Thyroid gland (tissue), 4 donors: ENCODE measurements at regions not wholly inside any gene's neighbourhood (a gene's known extent, or its start where the extent isn't known, plus 50 kb on each side); places are given as distances from the start of the nearest gene placed in this dataset.

Experiments used
- DNase-seq, 2 donors: peaks; one replicate each; pipeline ENCODE4 v3.0.0-alpha.2; 2019
- H3K27ac ChIP-seq, 3 donors: fragments of 200-600 bp; sonication (generic); 1 replicate in 2 of 3; 2 replicates in 1 of 3; pipeline ENCODE4 v1.5.1; 2016 to 2019; ENCODE audit warnings: mild to moderate bottlenecking in 1 of 3, moderate library complexity in 1 of 3
- H3K27me3 ChIP-seq: fragments of 200-600 bp; sonication (generic); one replicate; pipeline ENCODE4 v1.5.1; 2019
- H3K36me3 ChIP-seq, 2 donors: fragments of 200-600 bp; sonication (generic); one replicate each; pipeline ENCODE4 v1.5.1; 2016 to 2019
- H3K4me1 ChIP-seq, 2 donors: fragments of 200-600 bp; sonication (generic); one replicate each; pipeline ENCODE4 v1.5.1; 2017 to 2019
- H3K4me3 ChIP-seq, 3 donors: fragments of 200-600 bp; sonication (generic); replicated peaks in 1 of 3; 1 replicate in 2 of 3; 2 replicates in 1 of 3; pipeline ENCODE4 v1.5.1; 2016; ENCODE audit warnings: mild to moderate bottlenecking in 1 of 3
- H3K9me3 ChIP-seq: fragments of 200-600 bp; sonication (generic); one replicate; pipeline ENCODE4 v1.5.1; 2017
- POLR2A ChIP-seq, 2 donors: fragments of 450-650 bp; IDR thresholded peaks; one replicate each; pipeline ENCODE4 v1.6.1; 2017; ENCODE audit warnings: antibody characterized with exemption in 2 of 2, mild to moderate bottlenecking in 2 of 2, moderate library complexity in 1 of 2
- WGBS, 2 donors: methylation state at CpG; one replicate each; pipeline ENCODE4 v1.1.5; 2017; 5-methylcytosine and 5-hydroxymethylcytosine counted together
- intact Hi-C: fragments of 100-400 bp; cut with DNase I; formaldehyde crosslinking; loops from one replicate; pipeline ENCODE4 v1.15.1; 2023
- TF ChIP-seq, protein P1 (sequence below), 6 experiments: fragments of 200-600 bp in 3 of 6; fragments of 450-650 bp in 3 of 6; sonication (generic) in 3 of 6; IDR thresholded peaks; one replicate each; pipeline ENCODE4 v1.5.1; 2016 to 2019; ENCODE audit warnings: antibody characterized with exemption in 6 of 6, mild to moderate bottlenecking in 2 of 6, inconsistent platforms in 1 of 6, moderate library complexity in 1 of 6

DNA sequence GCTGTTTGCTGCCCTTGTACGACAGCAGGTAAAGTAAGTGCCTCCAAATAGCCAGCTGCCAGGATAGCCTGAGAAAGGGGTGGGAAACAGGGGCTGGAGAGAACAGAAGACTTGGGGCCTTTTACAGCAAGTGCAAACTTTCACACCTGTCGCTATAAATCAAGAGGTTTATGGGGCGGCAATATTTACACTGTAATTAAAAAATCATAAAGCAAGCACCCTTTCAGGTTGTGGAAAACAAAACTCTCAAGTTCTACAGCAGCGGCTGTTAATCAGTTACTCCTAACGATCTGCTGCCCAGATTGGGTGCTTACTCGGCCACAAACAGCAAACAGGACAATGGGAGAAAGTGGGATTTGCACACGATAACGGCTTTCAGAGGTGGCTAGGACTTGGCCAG is 359.5 kb upstream of the ETAA1 start:
- no peaks in the 10 kb centered on the region for H3K36me3 ChIP-seq
- intact Hi-C loops: no loop called here
- no peaks in the 10 kb centered on the region for H3K27me3 ChIP-seq
- H3K9me3 ChIP-seq: no peaks in the 10 kb centered on the region
- no peak for DNase-seq
- no peak overlapping the region for H3K4me3 ChIP-seq
- no peak overlapping the region for H3K27ac ChIP-seq
- H3K4me1 ChIP-seq: no peaks in the 10 kb centered on the region
- TF ChIP-seq POLR2A (IDR thresholded peaks at IDR 0.05): no peak
- TF ChIP-seq, protein P1, sequence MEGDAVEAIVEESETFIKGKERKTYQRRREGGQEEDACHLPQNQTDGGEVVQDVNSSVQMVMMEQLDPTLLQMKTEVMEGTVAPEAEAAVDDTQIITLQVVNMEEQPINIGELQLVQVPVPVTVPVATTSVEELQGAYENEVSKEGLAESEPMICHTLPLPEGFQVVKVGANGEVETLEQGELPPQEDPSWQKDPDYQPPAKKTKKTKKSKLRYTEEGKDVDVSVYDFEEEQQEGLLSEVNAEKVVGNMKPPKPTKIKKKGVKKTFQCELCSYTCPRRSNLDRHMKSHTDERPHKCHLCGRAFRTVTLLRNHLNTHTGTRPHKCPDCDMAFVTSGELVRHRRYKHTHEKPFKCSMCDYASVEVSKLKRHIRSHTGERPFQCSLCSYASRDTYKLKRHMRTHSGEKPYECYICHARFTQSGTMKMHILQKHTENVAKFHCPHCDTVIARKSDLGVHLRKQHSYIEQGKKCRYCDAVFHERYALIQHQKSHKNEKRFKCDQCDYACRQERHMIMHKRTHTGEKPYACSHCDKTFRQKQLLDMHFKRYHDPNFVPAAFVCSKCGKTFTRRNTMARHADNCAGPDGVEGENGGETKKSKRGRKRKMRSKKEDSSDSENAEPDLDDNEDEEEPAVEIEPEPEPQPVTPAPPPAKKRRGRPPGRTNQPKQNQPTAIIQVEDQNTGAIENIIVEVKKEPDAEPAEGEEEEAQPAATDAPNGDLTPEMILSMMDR (IDR thresholded peaks at IDR 0.05): no peak
- 86% methylated on average over 8 of the region's 8 CpGs for WGBS, 2 donors

DNA sequence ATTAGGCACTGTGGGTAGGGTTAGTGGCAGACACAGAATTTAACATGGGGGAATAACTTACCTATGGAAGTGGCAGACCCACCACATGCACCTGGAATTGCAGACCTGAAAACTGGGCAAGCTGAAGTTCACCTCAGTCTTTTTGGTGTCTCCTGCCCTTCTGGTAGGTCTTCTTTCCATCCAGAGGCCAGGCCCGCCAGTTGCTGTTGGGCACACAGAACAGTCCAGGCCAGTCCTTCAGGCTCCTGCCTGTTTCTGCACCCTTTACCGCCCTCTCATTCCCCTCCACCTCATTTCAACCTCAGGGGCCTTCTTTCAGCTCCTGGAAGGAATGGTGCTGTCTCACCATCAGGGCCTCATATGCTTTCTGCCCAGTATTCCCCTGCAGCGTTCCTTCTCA is 358.9 kb upstream of the ETAA1 start:
- Histone ChIP-seq H3K27me3 (no peaks in the 10 kb centered on the region), H3K36me3 (no peaks in the 10 kb centered on the region), H3K9me3 (no peaks in the 10 kb centered on the region), H3K27ac (no peak overlapping the region), H3K4me3 (no peak overlapping the region), H3K4me1 (no peaks in the 10 kb centered on the region)
- 96% methylated on average over 3 of the region's 3 CpGs for WGBS, 2 donors
- TF ChIP-seq, protein P1 (IDR thresholded peaks at IDR 0.05): no peak
- no peak for TF ChIP-seq POLR2A (IDR thresholded peaks at IDR 0.05)
- intact Hi-C loops: no loop called here
- DNase-seq: no peak

DNA sequence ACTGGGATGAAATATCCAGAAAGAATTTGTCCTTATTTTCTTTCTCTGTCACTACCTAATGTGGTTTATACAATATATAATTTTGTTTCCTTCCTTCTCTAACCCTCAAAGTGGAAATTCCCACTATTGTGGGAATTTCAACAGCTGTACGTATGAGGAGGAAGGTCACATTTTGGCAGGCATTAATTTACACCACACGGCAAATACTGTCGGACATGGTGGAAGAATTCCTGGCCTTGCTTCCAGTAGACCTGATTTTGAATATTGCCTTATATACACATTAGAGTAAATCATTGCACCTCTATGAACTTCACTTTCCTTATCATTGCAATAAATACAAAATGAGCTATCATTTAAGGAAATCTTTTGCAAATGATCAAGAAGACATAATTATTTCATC is 358.1 kb upstream of the ETAA1 start:
- 88 to 90% methylated on average over 3 of the region's 3 CpGs for WGBS, 2 donors
- H3K27me3 ChIP-seq: no peaks in the 10 kb centered on the region
- H3K36me3 ChIP-seq: no peaks in the 10 kb centered on the region
- H3K4me1 ChIP-seq: no peaks in the 10 kb centered on the region
- intact Hi-C loops: no loop called here
- DNase-seq: no peak
- H3K4me3 ChIP-seq: no peak overlapping the region
- no peak for TF ChIP-seq POLR2A (IDR thresholded peaks at IDR 0.05)
- TF ChIP-seq, protein P1 (IDR thresholded peaks at IDR 0.05): no peak
- H3K27ac ChIP-seq: no peak overlapping the region
- no peaks in the 10 kb centered on the region for H3K9me3 ChIP-seq

DNA sequence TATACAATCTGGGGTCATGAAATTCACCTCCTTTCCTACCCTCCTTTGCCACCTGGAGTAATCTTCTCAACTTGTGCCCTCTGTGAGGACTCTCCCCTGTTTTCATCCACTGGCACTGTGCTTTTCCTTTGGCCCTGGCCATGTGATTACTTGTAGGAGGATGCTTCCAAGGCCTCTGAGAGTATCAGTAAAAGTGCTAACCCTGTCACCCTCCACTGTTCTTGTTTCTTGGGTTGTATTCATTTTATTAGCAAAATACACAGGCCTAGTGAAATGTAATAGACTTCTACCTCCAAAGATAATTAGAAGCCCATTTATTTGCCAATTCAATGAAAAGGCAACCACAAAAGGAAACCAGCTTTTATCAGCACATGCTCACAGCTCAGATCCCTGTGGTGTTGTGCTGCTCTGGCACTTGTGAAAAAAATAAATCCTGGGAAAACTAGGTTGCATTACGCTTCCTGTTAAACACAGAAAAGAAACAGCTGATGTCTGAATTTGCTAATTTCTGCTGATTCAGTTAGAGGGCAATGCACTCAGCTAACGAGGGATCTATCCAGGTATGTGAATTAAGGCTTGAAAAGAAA is 357.5 kb upstream of the ETAA1 start:
- Histone ChIP-seq H3K27me3 (no peaks in the 10 kb centered on the region), H3K36me3 (no peaks in the 10 kb centered on the region), H3K4me1 (no peaks in the 10 kb centered on the region), H3K4me3 (no peak overlapping the region), H3K9me3 (no peaks in the 10 kb centered on the region), H3K27ac (no peak overlapping the region)
- no peak for DNase-seq
- TF ChIP-seq POLR2A (IDR thresholded peaks at IDR 0.05): no peak
- TF ChIP-seq, protein P1 (IDR thresholded peaks at IDR 0.05): no peak
- 80 to 81% methylated on average over 2 of the region's 2 CpGs for WGBS, 2 donors
- intact Hi-C loops: no loop called here

DNA sequence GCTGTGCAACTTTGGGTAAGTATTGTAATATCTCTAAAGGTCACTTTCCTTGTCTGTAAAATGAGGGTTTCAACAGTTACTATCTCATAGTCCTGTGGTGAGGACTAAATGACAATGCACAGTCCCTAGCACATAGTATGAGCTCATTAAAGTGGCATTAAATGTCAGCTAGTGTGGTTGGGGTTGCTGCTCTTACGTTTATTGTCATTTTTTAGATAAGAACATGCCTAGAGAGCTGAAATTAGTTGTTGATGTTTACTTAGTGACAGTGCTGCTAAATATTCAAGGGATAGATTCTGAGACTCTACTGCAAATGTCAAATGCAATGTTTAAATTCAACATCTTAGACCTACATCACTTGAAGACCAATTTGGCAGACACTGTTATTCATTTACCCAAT is 356.1 kb upstream of the ETAA1 start:
- no peaks in the 10 kb centered on the region for H3K4me1 ChIP-seq
- 74 to 83% methylated on average over 1 of the region's 1 CpG for WGBS, 2 donors
- no peak overlapping the region for H3K4me3 ChIP-seq
- H3K36me3 ChIP-seq: no peaks in the 10 kb centered on the region
- DNase-seq: no peak
- H3K27me3 ChIP-seq: no peaks in the 10 kb centered on the region
- TF ChIP-seq, protein P1 (IDR thresholded peaks at IDR 0.05): no peak
- TF ChIP-seq POLR2A (IDR thresholded peaks at IDR 0.05): no peak
- H3K27ac ChIP-seq: no peak overlapping the region
- H3K9me3 ChIP-seq: no peaks in the 10 kb centered on the region
- intact Hi-C loops: no loop called here
